ENCODE measurements at regions not wholly inside any gene's neighbourhood (a gene's known extent, or its start where the extent isn't known, plus 50 kb on each side); places are given as distances from the start of the nearest gene placed in this dataset.

DNA sequence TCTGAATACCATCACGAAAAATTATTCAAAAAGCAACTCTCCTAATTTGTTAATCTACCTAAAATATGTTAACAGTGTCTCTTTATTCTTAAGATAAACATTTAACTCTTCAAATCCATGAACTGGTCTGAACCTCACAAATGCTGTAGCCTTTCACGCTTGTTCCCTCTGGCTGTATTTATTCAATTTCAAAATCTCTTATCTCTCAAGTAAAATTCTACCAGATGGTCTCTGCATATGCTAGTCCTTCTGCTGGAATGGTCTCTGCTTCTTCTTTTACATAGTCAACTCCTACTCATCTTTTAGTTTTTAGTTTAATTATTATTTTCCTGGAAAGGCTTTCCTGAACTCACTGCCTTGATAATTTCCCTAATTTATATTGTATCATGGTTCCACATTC is 232.9 kb upstream of the PCDH20 start:
- no peak for ATAC-seq
- TF ChIP-seq ARNTL (CRISPR knock-in tag; IDR thresholded peaks at IDR 0.05; ENCODE audit: borderline replicate concordance, low read depth) = no peak
- peak; percentile 57 for TF ChIP-seq TCF4 (CRISPR knock-in tag; IDR thresholded peaks at IDR 0.05; ENCODE audit: borderline replicate concordance)

DNA sequence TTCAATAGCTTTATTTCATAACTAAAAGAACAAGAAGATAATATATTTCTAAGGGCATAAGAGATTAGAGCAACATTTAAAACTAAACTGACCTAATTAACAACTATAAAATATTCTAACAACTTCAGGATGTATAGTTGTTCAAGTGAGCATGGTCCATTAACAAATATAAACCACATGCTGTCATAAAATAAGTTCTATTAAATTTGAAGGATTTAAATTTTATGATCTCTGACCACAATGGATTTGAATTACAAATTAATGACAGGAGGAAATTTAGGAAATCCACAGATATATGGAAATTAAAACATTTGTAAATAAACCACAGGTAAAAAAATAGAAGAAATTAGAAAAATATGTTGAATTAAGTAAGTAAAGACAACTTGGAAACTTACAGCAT is 196.5 kb upstream of the PCDH20 start:
- no peak for ATAC-seq
- TF ChIP-seq ZNF8 (CRISPR knock-in tag; IDR thresholded peaks at IDR 0.05) (no peak), TCF4 (CRISPR knock-in tag; IDR thresholded peaks at IDR 0.05; ENCODE audit: borderline replicate concordance) (no peak), GLIS3 (CRISPR knock-in tag; IDR thresholded peaks at IDR 0.05) (no peak), CSDC2 (CRISPR knock-in tag; IDR thresholded peaks at IDR 0.05) (no peak), ZFP3 (CRISPR knock-in tag; IDR thresholded peaks at IDR 0.05) (no peak), ZNF70 (CRISPR knock-in tag; IDR thresholded peaks at IDR 0.05) (no peak), ZFP30 (CRISPR knock-in tag; IDR thresholded peaks at IDR 0.05) (no peak), SNAI2 (CRISPR knock-in tag; IDR thresholded peaks at IDR 0.05) (no peak), RARB (CRISPR knock-in tag; IDR thresholded peaks at IDR 0.05) (no peak), OSR1 (CRISPR knock-in tag; IDR thresholded peaks at IDR 0.05) (no peak), ZC3H10 (CRISPR knock-in tag; IDR thresholded peaks at IDR 0.05) (no peak), ESRRG (CRISPR knock-in tag; IDR thresholded peaks at IDR 0.05) (no peak), PPARA (CRISPR knock-in tag; IDR thresholded peaks at IDR 0.05; ENCODE audit: borderline replicate concordance) (no peak), ARNTL (CRISPR knock-in tag; IDR thresholded peaks at IDR 0.05; ENCODE audit: borderline replicate concordance, low read depth) (no peak), ISL1 (CRISPR knock-in tag; IDR thresholded peaks at IDR 0.05) (no peak)
- TF ChIP-seq, protein P1, sequence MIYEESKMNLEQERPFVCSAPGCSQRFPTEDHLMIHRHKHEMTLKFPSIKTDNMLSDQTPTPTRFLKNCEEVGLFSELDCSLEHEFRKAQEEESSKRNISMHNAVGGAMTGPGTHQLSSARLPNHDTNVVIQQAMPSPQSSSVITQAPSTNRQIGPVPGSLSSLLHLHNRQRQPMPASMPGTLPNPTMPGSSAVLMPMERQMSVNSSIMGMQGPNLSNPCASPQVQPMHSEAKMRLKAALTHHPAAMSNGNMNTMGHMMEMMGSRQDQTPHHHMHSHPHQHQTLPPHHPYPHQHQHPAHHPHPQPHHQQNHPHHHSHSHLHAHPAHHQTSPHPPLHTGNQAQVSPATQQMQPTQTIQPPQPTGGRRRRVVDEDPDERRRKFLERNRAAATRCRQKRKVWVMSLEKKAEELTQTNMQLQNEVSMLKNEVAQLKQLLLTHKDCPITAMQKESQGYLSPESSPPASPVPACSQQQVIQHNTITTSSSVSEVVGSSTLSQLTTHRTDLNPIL (CRISPR knock-in tag; IDR thresholded peaks at IDR 0.05; ENCODE audit: low read depth) = no peak
- TF ChIP-seq, protein P2, sequence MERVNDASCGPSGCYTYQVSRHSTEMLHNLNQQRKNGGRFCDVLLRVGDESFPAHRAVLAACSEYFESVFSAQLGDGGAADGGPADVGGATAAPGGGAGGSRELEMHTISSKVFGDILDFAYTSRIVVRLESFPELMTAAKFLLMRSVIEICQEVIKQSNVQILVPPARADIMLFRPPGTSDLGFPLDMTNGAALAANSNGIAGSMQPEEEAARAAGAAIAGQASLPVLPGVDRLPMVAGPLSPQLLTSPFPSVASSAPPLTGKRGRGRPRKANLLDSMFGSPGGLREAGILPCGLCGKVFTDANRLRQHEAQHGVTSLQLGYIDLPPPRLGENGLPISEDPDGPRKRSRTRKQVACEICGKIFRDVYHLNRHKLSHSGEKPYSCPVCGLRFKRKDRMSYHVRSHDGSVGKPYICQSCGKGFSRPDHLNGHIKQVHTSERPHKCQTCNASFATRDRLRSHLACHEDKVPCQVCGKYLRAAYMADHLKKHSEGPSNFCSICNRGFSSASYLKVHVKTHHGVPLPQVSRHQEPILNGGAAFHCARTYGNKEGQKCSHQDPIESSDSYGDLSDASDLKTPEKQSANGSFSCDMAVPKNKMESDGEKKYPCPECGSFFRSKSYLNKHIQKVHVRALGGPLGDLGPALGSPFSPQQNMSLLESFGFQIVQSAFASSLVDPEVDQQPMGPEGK (CRISPR knock-in tag; IDR thresholded peaks at IDR 0.05; ENCODE audit: borderline replicate concordance) = no peak
- TF ChIP-seq, protein P3, sequence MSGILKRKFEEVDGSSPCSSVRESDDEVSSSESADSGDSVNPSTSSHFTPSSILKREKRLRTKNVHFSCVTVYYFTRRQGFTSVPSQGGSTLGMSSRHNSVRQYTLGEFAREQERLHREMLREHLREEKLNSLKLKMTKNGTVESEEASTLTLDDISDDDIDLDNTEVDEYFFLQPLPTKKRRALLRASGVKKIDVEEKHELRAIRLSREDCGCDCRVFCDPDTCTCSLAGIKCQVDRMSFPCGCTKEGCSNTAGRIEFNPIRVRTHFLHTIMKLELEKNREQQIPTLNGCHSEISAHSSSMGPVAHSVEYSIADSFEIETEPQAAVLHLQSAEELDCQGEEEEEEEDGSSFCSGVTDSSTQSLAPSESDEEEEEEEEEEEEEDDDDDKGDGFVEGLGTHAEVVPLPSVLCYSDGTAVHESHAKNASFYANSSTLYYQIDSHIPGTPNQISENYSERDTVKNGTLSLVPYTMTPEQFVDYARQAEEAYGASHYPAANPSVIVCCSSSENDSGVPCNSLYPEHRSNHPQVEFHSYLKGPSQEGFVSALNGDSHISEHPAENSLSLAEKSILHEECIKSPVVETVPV (CRISPR knock-in tag; IDR thresholded peaks at IDR 0.05) = no peak
- TF ChIP-seq, protein P4, sequence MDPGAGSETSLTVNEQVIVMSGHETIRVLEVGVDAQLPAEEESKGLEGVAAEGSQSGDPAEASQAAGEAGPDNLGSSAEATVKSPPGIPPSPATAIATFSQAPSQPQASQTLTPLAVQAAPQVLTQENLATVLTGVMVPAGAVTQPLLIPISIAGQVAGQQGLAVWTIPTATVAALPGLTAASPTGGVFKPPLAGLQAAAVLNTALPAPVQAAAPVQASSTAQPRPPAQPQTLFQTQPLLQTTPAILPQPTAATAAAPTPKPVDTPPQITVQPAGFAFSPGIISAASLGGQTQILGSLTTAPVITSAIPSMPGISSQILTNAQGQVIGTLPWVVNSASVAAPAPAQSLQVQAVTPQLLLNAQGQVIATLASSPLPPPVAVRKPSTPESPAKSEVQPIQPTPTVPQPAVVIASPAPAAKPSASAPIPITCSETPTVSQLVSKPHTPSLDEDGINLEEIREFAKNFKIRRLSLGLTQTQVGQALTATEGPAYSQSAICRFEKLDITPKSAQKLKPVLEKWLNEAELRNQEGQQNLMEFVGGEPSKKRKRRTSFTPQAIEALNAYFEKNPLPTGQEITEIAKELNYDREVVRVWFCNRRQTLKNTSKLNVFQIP (CRISPR knock-in tag; IDR thresholded peaks at IDR 0.05; ENCODE audit: borderline replicate concordance, low read depth) = no peak
- TF ChIP-seq, protein P5, sequence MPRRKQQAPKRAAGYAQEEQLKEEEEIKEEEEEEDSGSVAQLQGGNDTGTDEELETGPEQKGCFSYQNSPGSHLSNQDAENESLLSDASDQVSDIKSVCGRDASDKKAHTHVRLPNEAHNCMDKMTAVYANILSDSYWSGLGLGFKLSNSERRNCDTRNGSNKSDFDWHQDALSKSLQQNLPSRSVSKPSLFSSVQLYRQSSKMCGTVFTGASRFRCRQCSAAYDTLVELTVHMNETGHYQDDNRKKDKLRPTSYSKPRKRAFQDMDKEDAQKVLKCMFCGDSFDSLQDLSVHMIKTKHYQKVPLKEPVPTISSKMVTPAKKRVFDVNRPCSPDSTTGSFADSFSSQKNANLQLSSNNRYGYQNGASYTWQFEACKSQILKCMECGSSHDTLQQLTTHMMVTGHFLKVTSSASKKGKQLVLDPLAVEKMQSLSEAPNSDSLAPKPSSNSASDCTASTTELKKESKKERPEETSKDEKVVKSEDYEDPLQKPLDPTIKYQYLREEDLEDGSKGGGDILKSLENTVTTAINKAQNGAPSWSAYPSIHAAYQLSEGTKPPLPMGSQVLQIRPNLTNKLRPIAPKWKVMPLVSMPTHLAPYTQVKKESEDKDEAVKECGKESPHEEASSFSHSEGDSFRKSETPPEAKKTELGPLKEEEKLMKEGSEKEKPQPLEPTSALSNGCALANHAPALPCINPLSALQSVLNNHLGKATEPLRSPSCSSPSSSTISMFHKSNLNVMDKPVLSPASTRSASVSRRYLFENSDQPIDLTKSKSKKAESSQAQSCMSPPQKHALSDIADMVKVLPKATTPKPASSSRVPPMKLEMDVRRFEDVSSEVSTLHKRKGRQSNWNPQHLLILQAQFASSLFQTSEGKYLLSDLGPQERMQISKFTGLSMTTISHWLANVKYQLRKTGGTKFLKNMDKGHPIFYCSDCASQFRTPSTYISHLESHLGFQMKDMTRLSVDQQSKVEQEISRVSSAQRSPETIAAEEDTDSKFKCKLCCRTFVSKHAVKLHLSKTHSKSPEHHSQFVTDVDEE (CRISPR knock-in tag; IDR thresholded peaks at IDR 0.05) = no peak

DNA sequence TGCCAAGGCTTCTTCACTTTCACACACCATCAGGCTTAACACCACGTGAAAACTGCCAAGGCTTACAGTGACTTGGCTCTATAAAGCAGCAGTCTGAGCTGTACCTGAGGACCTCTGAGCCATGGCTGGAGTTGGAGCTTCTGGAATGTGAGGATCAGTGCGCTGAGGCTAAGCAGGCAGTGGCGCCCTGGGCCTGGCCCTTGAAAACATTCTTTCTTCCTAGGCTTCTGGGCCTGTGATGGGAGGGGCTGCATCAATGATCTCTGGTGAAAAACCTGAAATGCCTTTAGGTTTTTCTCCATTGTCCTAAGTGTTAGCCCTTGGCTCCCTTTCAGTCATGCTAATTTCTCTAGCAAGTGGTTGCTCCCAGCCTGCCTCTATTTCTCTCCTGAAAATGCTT is 192.5 kb upstream of the PCDH20 start:
- TF ChIP-seq ZNF565 (CRISPR knock-in tag; conservative IDR thresholded peaks at IDR 0.05; ENCODE audit: low read depth) = no peak
- ATAC-seq = no peak
